HG03108 (cell line): ENCODE measurements at regions not wholly inside any gene's neighbourhood (a gene's known extent, or its start where the extent isn't known, plus 50 kb on each side); places are given as distances from the start of the nearest gene placed in this dataset.
"Not testable (repeated sequence)": the region's sequence is repeated elsewhere in the genome, so short reads cannot be mapped to it uniquely, and the experiment has no call there.

Experiments used
- ATAC-seq: cut with Tn5 transposase; IDR thresholded peaks from one replicate; pipeline ENCODE4 v1.9.1; 2021; ENCODE audit warnings: moderate library complexity; ENCODE audit not compliant: unreplicated experiment

- ATAC-seq = no peak
These were observed 2004.6 kb upstream of the WWC1 start for GRCh38 chr5:166286832-166287231.

GRCh38 chr5:166287866-166288265 is 2003.6 kb upstream of the WWC1 start:
- no peak for ATAC-seq

- not testable (repeated sequence) for ATAC-seq
These were observed 1999.6 kb upstream of the WWC1 start for GRCh38 chr5:166291800-166292199.

- no peak for ATAC-seq
These were observed 1997.6 kb upstream of the WWC1 start for GRCh38 chr5:166293892-166294291.

GRCh38 chr5:166302166-166302565 is 1989.3 kb upstream of the WWC1 start:
- ATAC-seq = no peak

GRCh38 chr5:166317425-166317824 is 1974.0 kb upstream of the WWC1 start:
- no peak for ATAC-seq

- ATAC-seq = no peak
These were observed 1970.4 kb upstream of the WWC1 start for GRCh38 chr5:166320920-166321480.

GRCh38 chr5:166324372-166324771 is 1967.1 kb upstream of the WWC1 start:
- no peak for ATAC-seq

- ATAC-seq = no peak
These were observed 1962.2 kb upstream of the WWC1 start for GRCh38 chr5:166329149-166329800.

GRCh38 chr5:166330036-166330435 is 1961.4 kb upstream of the WWC1 start:
- no peak for ATAC-seq

GRCh38 chr5:166331521-166331920 is 1959.9 kb upstream of the WWC1 start:
- ATAC-seq = no peak

GRCh38 chr5:166338801-166339200 is 1952.6 kb upstream of the WWC1 start:
- no peak for ATAC-seq

GRCh38 chr5:166340039-166340438 is 1951.4 kb upstream of the WWC1 start:
- no peak for ATAC-seq

GRCh38 chr5:166341740-166342337 is 1949.6 kb upstream of the WWC1 start:
- ATAC-seq = no peak

- ATAC-seq = no peak
These were observed 1949.0 kb upstream of the WWC1 start for GRCh38 chr5:166342402-166342801.

- ATAC-seq = no peak
These were observed 1944.6 kb upstream of the WWC1 start for GRCh38 chr5:166346726-166347374.

- ATAC-seq = no peak
These were observed 1942.4 kb upstream of the WWC1 start for GRCh38 chr5:166349046-166349445.

GRCh38 chr5:166353580-166353979 is 1937.9 kb upstream of the WWC1 start:
- no peak for ATAC-seq

GRCh38 chr5:166354332-166354731 is 1937.1 kb upstream of the WWC1 start:
- no peak for ATAC-seq

GRCh38 chr5:166356096-166356495 is 1935.3 kb upstream of the WWC1 start:
- no peak for ATAC-seq

GRCh38 chr5:166358127-166358830 is 1933.2 kb upstream of the WWC1 start:
- ATAC-seq = no peak
